ENCODE measurements at regions not wholly inside any gene's neighbourhood (a gene's known extent, or its start where the extent isn't known, plus 50 kb on each side); places are given as distances from the start of the nearest gene placed in this dataset.
"Not testable (repeated sequence)": the region's sequence is repeated elsewhere in the genome, so short reads cannot be mapped to it uniquely, and the experiment has no call there.

- no peak for DNase-seq
Measured at GRCh38 chr5:4022056-4022670, 426.5 kb downstream of the IRX1 start.

GRCh38 chr5:4023091-4023752 is 427.6 kb downstream of the IRX1 start:
- DNase-seq, result no peak

DNA sequence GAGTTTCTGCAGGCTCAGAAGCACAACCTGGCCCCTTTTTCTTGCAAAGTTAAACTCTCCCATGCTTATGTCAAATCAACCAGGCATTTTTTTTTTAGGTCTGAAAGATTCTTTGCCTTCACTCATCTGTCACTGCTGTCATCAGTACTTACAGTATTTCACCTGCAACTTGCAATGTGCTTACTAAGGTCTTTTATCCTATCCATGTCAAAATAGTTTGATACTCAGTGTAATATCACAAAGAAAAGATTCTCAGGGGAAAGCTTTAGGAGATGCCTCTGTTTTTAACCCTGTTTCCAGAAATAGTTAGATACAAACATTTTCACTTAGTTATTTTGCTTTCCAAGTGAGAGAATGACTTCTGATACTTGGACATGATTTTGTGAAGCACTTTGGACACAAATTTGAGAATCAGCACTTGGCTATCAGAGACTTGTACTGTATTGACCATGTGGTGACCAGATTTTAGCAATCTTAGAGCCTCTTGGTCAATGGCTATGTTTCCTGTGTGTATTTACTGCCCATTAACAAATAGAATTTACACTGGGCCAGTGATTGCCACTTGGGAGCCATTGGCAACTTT is 428.2 kb downstream of the IRX1 start:
- no peak for DNase-seq

- no peak for DNase-seq
Measured at GRCh38 chr5:4027088-4027734, 431.6 kb downstream of the IRX1 start.

DNA sequence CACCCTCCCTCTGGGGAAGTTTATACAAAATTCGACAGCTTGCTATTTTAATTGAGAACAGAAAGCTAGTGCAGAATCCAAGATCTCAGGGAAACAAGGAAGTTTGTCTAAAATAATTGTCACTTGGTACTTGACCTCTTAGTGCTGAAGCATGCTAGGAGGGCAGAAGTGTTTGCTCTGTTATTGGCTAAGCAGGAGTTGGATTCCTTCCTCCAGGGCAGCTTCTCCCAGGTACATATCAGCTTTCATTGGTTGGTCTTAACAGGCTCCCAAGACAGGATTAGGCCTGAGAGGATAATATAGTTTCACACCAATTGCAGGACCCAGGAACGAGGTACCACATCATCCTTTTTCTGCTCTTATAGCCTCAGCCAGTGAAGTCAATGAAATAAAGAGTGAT is 432.8 kb downstream of the IRX1 start:
- DNase-seq, result no peak

DNA sequence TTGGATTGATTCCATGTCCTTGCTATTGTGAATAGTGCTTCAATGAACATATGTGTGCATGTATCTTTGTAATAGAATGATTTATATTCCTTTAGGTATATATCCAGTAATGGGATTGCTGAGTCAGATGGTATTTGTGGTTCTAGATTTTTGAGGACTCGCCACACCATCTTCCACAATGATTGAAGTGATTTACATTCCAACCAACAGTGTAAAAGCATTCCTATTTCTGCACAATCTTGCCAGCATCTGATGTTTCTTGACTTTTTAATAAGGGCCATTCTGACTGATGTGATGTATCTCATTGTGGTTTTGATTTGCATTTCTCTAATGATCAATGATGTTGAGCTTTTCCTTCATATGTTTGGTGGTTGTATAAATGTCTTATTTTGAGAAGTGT is 437.9 kb downstream of the IRX1 start:
- DNase-seq, result not testable (repeated sequence)

DNA sequence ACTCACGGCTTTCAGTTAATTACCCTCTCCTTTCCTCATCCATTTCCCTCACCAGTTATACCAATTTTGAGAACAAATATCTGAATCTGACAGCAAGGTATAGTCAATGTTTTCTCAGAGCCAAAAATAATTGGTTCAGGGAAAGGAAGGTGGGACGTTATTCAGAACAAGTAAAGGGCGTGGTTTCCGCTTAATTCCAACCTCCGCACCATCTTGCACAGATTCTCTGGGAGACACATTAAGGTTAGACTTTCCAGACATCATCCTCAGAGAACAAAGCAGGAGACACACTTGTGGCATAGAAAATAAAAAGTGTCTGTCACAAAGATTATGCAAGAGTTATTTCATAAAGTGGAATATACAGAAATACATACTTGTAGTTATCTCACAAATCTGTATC is 441.2 kb downstream of the IRX1 start:
- DNase-seq, result no peak

DNA sequence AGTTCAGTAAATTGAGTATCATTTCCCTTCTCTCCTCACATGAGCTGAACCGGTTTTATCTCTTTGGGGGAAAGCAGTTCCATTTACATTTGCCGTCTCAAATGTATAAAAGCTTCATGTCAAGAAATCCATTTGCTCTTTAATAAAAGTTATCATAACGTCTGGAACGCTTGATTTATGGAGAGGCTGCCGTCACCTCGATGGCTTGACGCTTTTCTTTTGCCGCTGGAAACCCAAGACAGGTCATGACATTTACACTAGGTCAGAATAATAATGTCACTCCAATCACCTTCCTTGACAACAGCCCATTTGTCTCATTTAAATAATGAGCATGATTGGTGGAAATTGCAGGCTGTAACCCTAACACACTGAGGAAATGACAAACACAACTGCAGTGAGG is 443.4 kb downstream of the IRX1 start:
- no peak for DNase-seq

DNA sequence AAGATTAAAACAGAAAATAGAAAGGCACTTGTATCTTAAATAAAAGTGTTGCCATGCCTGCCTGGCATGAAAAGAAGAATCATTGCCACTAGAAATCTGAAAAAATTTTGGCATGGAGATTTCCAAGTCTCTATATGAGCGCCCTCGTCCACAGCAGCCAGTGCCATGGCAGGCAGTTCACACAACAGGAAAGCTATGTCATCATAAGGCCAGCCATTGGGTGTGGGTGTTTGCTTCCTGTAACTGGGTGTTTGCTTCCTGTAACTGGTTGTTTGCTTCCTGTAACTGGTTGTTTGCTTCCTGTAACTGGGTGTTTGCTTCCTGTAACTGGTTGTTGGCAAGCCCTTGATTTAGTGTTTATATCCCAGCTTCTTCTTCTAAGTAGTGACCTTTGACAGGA is 446.7 kb downstream of the IRX1 start:
- DNase-seq, result no peak

- DNase-seq, result no peak
Measured at GRCh38 chr5:4043135-4043534, 447.5 kb downstream of the IRX1 start.

GRCh38 chr5:4044881-4045280 is 449.2 kb downstream of the IRX1 start:
- no peak for DNase-seq

GRCh38 chr5:4048398-4048797 is 452.8 kb downstream of the IRX1 start:
- DNase-seq, result no peak

GRCh38 chr5:4050203-4050602 is 454.6 kb downstream of the IRX1 start:
- no peak for DNase-seq

DNA sequence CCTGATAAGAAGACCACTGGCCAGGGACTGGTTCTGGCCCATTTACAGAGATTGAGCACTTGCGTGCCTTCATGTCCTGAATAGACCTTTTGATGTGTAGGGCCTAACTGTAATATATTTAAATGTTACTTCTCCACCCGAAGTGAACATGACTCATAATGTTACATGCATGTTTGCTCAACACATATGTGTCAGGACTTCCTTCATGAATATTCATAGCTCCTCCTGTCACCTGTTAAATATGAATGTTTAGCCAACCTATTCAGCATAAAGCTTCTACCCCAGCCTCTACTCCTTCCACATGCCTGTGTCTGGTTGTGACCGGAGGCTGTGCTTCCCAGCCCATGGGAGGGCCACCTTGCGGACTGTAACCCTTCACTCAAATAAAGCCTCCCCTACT is 457.5 kb downstream of the IRX1 start:
- no peak for DNase-seq

- DNase-seq, result no peak
Measured at GRCh38 chr5:4054092-4054491, 458.5 kb downstream of the IRX1 start.

DNA sequence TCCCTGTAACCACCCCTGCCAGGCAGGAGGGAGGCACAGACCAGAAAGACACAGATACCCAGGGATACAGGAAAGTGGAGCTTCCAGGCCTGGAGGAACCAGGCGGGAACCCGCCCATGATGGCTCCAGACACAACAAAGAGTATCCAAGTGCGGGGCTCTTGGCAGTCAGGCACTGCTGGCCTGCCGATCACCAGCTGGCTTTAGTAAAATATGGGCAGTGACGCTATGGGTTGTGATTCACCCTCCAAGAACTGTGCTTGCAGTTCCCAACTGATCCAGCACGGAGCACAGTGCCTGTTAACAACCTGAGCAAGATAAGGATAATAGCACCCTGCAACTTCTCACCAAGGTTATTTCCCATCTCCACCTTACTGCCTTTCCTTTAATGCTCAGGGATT is 463.3 kb downstream of the IRX1 start:
- DNase-seq, result no peak

- no peak for DNase-seq
Measured at GRCh38 chr5:4065472-4066320, 470.1 kb downstream of the IRX1 start.

DNA sequence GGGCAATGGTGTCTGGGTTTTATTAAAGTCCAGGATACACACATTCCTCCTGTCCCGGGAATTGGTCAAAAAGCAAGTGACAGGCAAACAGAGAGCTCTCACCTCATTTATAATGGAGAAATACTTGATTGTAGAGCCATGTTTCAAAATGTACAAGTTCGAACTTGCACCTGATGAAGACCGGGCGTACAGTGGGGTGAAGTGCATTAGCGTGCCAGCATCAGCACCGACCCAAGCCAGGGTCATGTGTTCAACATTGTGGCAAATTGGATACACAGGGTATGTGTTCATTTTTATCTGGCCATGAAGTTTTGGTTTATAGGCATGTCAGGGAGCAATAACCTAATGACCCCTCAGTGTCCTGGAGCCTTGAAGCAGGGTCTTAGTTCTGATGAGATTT is 472.5 kb downstream of the IRX1 start:
- no peak for DNase-seq

DNA sequence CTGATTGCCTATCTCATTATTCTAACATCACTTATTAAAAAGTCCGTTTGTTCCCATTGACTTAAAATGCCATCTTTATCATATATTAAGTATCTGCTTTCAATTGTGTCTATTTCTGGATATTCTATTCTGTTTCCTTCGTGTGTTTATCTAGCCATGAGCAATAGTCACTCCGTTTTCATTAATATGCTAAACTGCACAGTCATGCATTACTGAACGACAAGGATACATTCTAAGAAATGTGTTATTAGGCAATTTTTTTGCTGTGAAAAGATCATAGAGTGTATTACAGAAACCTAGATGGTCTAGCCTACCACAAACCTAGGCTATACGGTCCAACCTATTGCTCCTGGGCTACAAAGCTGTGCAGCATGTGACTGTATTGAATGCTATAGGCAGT is 482.9 kb downstream of the IRX1 start:
- DNase-seq, result no peak

DNA sequence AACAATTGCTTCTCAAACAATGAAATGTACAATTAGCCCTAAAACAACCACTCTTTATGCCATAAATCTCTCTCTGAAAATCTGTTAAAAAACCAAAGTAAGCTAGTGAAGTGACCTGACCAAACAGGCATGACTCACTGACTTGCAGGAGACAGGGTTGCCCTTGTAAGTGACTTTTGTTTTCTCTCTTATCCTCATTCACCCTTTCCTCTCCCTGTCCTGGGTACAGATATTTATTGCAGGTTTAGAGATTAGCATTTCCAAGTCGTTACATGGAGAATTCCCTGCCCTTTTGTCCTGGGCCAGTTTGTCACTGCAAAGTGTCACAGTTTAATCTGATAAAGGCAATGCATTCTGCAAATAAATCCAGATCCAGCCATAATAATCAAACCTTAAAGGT is 484.2 kb downstream of the IRX1 start:
- no peak for DNase-seq

GRCh38 chr5:4080370-4080769 is 484.7 kb downstream of the IRX1 start:
- no peak for DNase-seq

DNA sequence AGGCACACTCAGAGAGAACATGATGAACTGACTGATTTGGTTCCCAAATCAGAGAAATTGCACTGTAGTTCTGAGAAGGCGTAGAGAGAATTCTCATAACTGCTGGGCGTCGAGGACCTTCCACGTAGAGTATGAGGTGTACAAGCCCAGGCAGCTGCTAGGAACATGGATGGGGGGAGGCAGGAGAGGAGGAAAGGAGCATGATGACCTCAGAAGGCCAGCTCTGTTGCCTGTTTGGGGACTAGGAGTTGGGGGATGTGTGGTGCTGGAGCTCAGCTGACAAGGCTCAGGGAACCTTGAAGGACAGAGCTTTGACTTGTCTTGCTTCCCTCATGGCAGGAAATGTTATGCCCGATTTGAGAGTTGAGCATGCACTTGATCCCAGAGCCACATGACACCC is 485.4 kb downstream of the IRX1 start:
- no peak for DNase-seq

DNA sequence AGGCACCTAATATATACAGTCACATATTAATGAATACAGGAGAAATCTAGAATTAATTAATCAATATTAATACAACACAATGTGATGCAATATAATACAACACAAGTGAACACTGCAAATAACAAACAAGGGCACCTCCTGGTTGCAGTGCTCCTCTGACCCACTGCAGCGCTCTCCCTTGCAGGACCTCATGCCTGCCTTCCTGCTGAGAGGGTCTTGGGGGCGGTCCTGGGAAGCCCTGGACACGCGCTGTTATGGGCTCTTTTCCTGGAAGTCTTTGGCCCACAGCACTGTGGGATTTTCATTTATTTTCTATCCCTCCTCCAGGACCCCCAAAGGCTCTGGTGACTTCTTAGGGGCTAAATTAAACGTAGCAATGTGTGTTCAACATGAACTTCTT is 485.8 kb downstream of the IRX1 start:
- no peak for DNase-seq
